GM19372 (cell line): ENCODE measurements at regions not wholly inside any gene's neighbourhood (a gene's known extent, or its start where the extent isn't known, plus 50 kb on each side); places are given as distances from the start of the nearest gene placed in this dataset.
A peak's percentile ranks its signal among the peaks of the same experiment; 100 is the strongest.

Experiments used
- ATAC-seq: cut with Tn5 transposase; IDR thresholded peaks from one replicate; pipeline ENCODE4 v1.9.1; 2021; ENCODE audit warnings: mild to moderate bottlenecking, low read depth, moderate library complexity; ENCODE audit not compliant: unreplicated experiment

DNA sequence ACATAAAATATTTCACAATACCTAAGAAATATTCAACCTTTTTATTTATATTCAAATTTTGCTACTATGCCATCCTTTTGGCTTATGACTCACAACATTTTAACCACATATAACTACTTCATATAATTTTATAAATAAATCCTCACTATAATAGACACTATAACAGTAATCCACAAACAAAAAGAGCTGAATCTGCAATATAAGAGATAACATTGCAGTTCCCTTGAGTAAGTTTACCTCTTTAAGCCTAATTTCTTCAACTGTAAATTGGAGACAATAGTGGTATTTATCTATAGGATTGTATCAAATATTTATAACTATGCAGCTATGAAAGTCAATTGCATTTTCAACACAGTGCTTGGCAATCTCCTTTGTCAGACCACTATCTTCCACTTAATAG is 1084.5 kb downstream of the NR2F1-AS1 start:
- no peak for ATAC-seq

DNA sequence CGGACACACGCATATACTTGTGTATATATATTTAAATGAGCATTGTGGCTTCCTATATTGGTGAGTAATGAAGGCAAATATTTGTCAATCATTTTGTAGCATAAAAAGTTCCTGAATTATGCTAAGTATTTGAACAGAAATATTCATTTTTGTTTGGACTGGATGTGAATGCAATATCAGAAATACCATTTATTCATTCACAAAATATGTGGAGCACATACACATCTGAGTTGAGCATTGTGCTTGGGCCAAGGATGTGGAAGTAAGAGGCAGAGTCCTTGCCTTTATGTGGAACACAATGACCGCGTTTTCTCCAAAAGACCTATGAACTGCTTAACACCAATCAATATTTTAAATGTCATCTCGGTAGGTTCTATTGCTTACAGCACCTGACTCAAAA is 1086.5 kb downstream of the NR2F1-AS1 start:
- ATAC-seq = no peak

DNA sequence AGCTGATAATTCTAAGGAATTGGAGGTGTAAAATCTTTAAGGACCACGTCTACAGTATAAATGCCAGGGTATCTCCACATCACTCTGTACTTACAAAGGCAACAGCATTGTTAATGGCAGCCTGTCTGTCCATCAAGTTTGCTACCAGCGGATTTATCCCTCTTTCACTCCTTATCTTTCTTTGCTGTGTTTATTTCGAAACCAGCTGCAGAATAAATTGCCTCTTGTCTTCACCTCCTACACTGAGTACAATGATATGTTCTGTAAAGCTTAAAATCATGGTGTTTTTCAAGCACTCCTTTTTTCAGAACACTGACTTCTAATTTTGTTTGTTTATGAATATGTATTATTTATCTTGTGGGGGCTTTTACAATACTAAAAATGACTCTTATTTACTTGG is 1088.1 kb downstream of the NR2F1-AS1 start:
- no peak for ATAC-seq

DNA sequence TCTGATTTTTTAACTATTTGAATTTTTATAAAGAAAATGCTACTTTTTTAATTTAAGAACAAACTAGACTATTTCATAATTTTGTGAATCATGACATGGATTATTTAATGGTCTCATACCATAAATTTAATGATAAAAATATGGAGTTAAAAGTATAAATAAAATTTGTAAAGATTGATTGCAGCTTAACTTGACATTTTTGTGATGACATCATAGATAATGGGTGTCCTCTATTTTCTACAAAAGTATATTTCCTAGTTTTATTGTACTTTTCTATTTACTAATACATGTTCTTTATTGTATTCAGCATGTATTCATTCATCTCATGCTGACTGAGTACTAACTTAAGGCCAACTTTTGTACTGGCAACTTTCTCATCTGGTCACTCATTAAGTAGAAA is 1096.5 kb downstream of the NR2F1-AS1 start:
- no peak for ATAC-seq

DNA sequence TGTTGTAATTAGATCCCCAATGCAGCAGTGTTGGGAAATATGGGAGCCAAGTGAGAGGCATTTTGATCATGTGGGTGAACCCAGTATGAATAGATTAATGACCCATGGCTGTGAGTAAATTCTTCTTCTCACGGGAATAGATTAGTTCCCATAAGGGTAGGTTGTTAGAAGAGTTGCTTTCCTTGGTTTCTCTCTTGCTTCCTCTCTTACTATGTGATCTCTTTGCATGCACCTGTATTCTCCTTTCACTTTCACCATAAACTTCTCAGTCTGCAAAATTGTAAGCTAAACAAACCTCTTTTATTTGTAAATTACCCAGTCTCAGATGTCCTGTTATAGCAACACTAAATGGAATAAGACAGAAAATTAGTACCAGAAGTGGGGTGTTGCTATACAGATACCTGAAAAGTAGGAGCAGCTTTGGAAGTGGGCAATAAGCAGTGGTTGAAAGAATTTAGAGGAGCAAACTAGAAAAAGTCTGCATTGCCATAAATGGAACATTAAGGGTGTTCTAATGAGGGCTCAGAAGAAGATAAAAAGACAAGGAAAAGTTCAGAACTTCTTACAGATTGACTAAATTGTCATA is 1090.0 kb upstream of the ARRDC3 start:
- ATAC-seq = no peak

DNA sequence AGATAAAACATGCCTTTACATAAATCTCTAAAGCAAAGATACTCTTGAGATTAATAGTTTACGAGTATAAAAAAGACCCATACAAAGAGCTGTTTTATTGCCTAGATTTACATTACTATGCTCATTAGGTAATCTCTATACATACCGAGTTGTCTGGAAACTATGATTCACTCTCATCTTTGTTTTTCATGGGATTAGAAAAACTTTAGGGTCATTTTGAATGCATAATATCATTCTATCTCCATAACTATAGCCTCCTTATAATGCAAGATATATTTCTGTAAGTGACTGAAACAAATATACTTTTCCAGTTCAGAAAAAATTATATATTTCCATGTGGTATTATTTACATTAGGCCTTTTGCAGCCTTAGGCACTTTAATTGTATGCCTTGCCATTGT is 1088.7 kb upstream of the ARRDC3 start:
- no peak for ATAC-seq

DNA sequence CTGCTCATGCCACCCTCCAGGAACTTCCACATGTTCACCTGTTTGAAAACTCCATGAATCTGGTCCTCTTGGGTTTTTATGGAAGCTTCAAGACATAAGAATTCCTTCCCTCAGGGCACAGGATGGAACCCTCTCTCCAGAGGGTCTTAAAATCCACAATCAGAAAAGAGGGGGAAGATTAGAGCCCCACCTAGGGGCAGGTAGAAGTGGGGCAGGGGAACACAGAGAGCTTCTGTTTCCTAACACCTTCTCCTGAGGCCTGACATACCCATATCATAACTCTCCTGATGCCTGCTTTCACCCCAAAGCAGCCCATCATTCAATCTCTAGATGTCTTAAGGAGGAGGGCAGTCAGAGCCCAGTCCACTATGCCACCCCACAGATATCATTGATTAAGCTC is 1087.7 kb upstream of the ARRDC3 start:
- no peak for ATAC-seq

DNA sequence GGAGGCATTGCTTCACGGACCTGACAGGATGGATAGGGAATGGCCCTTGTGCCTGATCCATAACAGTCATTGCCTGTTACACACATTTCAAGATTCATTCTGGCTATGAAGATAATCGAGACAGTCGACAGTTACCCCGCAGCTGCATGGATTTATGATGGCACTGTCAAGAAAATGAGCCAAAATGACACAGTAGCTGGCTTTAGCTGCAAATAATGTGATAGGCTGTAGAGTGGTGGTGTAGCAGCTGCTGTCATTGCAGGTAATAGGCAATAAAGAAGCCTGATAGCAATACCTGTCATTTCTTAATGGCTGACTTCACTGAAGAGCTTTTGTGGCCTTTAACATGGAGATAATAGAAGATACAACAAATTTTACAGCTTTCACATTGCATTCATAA is 1085.2 kb upstream of the ARRDC3 start:
- ATAC-seq = no peak

DNA sequence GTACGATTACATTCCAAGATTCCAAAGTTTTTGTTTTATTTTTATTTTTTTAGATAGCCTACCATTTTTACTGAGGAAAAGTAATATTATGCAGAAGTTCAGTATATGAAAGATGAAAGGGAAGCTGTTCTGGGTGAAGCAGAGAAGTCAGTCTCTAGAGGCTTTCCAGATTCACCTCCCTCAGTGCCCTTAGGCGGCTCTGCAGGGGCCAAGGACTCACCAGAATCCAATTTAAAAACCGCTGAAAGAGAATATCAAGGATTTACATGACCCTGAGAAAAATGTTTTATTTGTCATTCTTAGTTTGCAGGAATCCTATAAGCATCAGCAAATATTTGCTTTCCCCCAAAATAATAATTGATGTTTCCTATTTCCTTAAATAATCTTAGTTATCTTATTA is 1084.6 kb upstream of the ARRDC3 start:
- no peak for ATAC-seq

DNA sequence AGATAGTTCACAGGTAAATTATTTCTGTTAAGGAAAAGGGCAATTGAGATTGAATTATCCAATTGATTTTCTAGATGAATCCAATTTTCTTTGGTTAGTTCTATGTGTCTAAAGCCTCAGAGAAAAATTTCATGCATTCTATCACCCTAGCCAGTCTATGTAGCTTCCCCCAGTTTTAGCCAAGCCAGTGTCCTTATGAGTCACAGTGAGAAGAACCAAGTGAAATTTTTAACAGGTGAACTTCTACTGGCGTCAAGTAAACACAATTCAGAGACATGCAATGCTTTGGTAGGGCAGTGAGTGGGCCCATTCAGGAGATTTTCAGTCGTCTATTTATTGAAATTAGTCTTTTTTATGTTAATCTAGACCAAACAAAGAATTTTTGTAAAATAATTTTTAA is 1077.4 kb upstream of the ARRDC3 start:
- ATAC-seq = no peak

DNA sequence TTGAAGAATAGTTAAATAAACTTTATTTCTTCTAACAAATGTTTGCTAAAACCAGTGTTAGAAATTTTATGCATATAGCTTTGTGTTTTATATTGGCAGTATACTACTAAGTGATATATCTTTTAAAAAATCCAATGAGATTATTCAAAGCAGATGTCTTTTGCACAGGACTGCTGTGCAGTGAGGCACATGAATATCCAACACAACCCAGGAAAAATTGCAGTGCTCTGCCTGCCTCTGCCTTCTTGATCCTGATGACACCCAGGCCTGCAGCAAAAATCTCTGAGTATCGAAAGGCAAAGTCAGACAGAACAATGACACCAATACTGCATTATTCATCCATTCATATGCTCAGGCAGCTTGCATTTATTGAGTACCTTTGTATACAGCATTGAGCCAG is 1076.5 kb upstream of the ARRDC3 start:
- ATAC-seq = no peak

DNA sequence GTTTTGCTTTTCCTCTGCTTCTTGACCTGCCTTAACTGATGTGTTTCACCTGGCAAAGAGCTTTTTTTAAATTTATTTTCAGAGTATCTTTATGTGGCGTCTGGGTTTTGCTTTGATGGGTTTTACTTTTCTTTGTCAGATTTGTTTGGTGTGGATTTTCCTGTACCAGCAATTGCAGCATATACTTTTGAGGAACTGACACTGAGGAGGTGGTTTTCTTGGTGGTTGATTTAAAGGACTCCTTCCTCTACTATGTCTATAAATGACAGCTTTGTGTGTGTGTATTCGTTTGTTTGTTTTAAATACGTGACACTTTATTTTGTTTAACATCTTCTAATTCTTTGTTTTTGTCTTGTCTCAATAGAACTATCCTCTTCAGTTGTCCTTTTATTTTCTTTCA is 1071.9 kb upstream of the ARRDC3 start:
- peak; percentile 86 for ATAC-seq

DNA sequence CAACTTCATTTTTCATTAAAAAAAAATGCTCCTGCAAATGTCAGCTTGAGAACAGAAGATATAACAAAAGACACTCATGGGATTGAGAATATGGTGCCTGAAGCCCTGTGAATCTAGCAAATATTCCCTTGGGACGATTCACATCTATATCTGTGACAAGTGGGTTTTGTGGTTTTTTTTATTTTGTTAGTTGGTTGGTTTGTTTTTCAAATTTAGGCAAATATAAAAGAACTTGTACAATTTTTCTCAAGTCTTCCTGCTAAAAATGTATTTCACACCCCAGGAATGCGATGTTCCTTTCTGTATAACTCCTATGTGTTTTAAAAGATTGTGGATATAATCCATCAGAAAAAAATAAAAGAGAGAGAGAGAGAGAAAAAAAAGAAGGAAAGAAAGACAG is 1061.8 kb upstream of the ARRDC3 start:
- no peak for ATAC-seq

DNA sequence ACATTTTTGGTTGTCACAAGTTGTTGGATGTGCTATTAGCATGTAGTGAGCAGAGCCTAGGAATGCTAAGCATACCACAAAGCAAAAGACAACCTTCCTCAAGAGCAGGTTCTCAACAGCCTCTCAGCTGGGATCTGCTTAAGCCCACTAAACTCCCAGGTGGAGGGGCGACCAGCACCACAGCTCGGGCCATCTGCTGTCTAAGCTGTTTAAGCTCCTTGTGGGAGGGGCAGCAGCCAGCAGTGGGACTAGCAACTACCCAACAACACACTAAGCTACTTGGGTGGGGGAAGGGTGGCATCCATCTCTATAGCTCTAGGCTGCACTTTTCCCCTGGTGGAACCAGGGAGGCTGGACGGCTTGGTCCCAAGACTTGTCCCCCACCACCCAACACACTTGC is 1052.7 kb upstream of the ARRDC3 start:
- ATAC-seq = no peak

DNA sequence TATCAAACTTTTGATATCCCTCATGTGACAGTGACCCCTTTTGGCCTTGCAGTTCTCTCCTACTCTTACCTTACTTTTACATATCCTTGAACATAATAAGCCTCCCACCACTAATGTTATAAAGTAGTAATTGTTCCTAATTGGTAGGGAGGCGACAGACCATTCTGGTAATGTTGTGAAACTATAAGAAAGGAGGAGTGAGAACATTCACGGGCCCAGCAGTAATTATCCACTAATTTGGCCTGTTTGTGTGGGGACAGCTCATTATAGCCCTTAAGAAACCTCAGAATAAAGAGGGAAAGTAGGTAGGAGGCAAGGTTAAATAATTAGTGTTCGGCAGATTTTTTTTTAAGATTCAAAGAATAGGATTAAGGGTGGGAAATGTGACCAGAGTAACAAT is 1046.5 kb upstream of the ARRDC3 start:
- no peak for ATAC-seq

DNA sequence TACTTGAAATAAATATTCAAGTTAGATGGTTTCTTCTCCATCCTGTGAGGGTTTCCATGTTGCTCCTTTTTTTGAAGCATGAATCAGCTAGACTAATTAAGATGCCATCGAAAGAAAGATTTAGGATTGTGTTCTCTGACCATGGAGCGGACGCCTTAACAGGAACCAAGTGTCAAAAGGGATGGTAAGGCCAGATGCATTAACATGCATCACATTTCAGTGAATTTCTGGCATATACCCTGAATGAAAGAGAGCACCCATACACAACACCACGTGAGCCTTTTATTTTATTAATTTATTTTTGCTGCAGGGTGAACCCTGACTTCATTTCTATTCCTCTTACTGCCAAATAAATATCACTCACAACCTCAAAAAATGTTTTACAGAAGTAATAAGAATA is 1045.3 kb upstream of the ARRDC3 start:
- ATAC-seq = no peak

DNA sequence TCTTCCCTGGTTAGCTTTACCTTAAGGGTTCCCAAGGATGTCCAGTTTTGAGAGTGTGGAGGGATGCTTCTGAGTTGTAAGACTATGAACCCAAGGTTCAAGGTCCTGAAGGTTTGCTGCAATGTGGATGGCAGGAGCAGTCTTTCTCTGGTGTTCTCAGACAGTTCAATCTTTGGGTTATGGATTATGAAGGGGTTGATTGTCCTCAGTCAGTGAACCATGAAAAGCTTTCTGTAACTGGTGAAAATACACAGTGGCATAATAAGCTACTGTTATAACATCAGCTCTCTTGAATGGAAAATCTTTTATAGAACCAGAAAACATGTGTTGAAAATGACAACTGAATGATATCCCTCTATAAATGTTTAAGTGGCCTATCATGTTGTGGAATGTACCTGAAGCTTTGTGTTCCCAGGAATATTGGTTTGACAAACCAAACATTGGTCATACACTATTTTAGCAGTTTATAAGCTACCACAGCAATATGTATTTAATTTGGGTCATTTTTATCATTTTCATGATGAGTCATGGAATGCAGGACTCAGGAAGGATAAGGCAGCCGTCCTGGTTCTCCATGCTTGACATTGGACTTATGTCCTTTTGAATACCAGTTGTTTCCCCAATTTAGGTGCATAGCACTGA is 1041.8 kb upstream of the ARRDC3 start:
- ATAC-seq = no peak

DNA sequence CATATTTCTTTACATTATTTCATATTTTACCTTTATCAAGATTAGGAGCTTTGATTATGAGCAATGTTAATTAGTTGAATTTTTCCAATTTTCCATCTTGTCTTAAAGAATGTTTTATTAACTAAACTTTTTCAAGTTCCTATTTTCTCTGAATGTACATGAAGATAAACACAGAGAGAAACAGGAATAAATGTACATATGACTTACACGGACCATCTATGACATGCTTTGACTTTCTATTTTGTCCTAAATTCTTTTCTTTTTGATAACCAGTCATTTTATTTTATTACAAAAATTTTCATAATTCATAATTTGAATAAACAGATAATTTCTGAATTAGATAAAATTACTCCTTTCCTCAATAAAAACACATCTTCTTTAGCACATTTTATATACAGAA is 1038.8 kb upstream of the ARRDC3 start:
- ATAC-seq = no peak

DNA sequence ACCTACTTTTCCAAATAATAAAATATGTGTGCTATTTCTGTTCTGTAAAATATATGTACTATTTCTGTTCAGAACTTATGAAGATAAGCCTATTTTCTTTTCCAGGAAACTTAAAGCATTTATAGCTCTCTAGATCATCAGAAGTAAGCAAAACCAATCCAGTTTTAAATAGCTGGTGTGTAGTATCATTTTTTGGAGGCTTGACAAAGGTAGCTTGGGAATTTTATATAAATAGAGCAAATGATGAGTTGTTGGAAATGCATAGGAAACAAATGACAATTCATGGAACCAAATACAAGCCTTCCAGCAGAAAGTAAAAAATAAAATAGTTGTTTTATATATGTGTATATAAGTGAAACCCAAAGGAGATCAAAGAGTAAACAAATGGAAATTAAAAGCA is 1038.1 kb upstream of the ARRDC3 start:
- no peak for ATAC-seq

DNA sequence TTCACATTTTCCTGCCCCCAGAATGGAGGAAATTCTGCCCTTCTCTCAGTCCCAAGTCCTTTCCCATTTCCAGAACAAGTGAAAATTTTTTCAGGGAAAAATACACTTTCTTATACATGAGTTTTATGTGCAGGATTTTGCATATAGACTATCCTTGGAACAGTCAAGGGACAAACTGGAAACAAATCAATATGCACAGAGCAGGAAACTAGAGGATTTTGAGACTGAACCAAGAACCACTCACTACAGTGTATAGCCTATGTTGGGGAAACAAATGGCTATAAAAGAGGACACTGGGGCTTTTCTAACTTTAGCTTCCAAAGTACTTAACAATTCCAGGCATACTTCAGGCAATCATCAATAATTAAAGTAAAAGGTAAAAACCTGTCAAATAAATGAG is 1036.1 kb upstream of the ARRDC3 start:
- ATAC-seq = no peak

DNA sequence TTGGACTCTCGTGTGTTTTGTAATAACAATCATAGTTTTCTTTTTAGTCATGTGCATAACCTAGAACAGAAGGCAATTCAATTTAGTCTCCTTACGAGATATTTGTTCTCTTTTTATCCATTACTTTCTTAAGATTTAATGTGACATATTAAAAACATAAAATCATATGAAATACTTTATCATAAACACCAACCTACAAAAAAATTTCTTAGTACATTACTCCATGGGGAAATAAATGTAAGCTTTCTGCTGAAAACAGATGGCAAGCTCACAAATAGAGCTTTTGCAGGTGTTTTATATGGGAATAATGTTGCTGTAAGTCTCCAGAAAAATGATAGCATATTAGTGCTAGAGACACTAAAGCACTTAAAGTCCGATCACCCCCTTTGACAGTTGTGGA is 1035.2 kb upstream of the ARRDC3 start:
- no peak for ATAC-seq

DNA sequence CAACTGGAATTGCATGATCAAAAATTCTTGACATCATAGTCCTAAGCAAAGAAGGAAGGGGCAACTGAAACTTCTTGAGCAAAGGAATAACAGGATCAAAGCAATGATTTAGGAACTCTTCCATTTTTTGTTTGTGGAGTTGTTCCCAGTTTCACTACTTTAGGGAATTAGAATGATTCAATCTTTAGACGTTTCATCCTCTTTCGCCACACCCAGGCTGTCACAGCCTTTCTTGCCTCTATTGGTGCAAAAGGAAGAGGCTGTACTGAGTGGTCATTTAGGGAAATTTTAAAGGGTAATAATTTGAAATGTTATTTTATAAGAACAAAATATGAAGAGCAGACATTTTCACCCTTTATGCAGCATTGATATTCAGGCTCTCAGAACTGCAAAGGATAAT is 1026.0 kb upstream of the ARRDC3 start:
- ATAC-seq = no peak
